Kasumi-1 (cell line): ENCODE measurements at regions not wholly inside any gene's neighbourhood (a gene's known extent, or its start where the extent isn't known, plus 50 kb on each side); places are given as distances from the start of the nearest gene placed in this dataset.

Experiments used
- DNase-seq, 2 experiments: peaks; one replicate each; lab custom pipeline; 2025; lab: John Stamatoyannopoulos, UW

DNA sequence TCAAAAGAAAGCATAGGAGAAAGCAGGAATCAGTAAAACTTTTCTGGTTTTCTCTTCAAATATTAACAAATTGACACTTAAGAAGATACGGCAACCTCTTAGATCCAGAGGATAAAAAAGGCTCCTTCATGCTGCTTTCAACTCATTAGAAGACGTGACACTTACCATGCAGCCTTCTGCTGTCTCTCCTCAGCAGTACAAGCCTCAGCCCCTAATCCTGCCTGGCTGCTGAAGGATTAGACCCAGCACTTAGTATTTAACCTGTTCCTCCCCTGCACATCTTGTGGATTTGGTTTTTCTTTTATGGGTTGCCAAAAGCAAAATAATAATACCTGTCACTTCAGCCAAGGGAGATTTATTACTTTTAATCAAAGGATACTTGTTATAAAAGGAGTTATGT, 108.4 kb downstream of the LYZL1 start:
- no peak for DNase-seq

GRCh38 chr10:29403208-29403607, 114.3 kb downstream of the LYZL1 start:
- DNase-seq = no peak

GRCh38 chr10:29407280-29407858, 118.5 kb downstream of the LYZL1 start:
- DNase-seq = peak in 1 of 2 experiments; percentile 22
